Loucy (cell line): ENCODE measurements at regions not wholly inside any gene's neighbourhood (a gene's known extent, or its start where the extent isn't known, plus 50 kb on each side); places are given as distances from the start of the nearest gene placed in this dataset.

Experiments used
- EZH2phosphoT487 ChIP-seq: fragments of 200-600 bp; IDR thresholded peaks from 2 replicates; pipeline ENCODE4 v1.6.1; 2018; ENCODE audit warnings: antibody characterized with exemption, mild to moderate bottlenecking, moderate library complexity, borderline replicate concordance
- TF ChIP-seq, protein P1 (sequence below): fragments of 200-600 bp; sonication (generic); conservative IDR thresholded peaks from 2 replicates; pipeline ENCODE4 v1.5.1; 2014; ENCODE audit warnings: mild to moderate bottlenecking, antibody characterized with exemption, low read length

DNA sequence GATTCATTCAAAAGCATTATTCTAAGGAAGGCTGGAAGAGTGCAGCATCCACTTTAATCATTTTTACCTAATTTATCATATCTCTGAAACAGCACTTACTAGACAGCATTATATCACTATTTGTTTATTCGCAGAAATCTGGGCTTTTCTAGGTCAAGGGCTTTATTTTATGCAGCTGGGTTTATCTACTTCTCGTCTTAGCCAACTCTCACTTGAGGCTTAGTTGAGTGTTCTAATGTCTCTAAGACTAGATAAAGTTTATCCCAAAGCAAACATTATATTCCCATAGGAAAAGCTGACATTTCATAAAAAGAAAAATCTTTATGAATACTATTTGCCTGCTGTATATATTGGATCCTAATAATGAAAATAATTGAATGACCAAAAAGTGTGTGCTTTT, 720.8 kb upstream of the FLRT2 start:
- TF ChIP-seq, protein P1, sequence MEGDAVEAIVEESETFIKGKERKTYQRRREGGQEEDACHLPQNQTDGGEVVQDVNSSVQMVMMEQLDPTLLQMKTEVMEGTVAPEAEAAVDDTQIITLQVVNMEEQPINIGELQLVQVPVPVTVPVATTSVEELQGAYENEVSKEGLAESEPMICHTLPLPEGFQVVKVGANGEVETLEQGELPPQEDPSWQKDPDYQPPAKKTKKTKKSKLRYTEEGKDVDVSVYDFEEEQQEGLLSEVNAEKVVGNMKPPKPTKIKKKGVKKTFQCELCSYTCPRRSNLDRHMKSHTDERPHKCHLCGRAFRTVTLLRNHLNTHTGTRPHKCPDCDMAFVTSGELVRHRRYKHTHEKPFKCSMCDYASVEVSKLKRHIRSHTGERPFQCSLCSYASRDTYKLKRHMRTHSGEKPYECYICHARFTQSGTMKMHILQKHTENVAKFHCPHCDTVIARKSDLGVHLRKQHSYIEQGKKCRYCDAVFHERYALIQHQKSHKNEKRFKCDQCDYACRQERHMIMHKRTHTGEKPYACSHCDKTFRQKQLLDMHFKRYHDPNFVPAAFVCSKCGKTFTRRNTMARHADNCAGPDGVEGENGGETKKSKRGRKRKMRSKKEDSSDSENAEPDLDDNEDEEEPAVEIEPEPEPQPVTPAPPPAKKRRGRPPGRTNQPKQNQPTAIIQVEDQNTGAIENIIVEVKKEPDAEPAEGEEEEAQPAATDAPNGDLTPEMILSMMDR: no peak
- TF ChIP-seq EZH2phosphoT487: no peak
